HepG2 (cell line): ENCODE measurements at regions not wholly inside any gene's neighbourhood (a gene's known extent, or its start where the extent isn't known, plus 50 kb on each side); places are given as distances from the start of the nearest gene placed in this dataset.

ENCODE experiments used
- CCAR2 ChIP-seq: fragments of 200-400 bp; formaldehyde crosslinking; optimal IDR thresholded peaks from 2 replicates; pipeline ENCODE3; 2018; ENCODE audit warnings: low read depth, mild to moderate bottlenecking, low read length, moderate library complexity
- EHMT2 ChIP-seq: fragments of 200-600 bp; sonication (generic); IDR thresholded peaks from 2 replicates; pipeline ENCODE4 v1.7.0; 2017; ENCODE audit warnings: antibody characterized with exemption, low read depth, low read length, borderline replicate concordance
- ELF4 ChIP-seq: sonication (generic); formaldehyde crosslinking; IDR thresholded peaks from 2 replicates; pipeline ENCODE4 v1.5.0; 2020; ENCODE audit warnings: missing genetic modification reagents, mild to moderate bottlenecking, moderate library complexity, borderline replicate concordance
- EP300 ChIP-seq, 3 experiments: sonication (generic) in 1 of 3; formaldehyde crosslinking in 1 of 3; IDR thresholded peaks; 2 replicates each; pipeline versions ENCODE4 v1.5.1 to v1.6.1; 2011 to 2020; ENCODE audit warnings: low read depth in 2 of 3, low read length in 2 of 3, borderline replicate concordance in 1 of 3, improper control_type of control experiment in 1 of 3, mild to moderate bottlenecking in 1 of 3, missing genetic modification reagents in 1 of 3, moderate library complexity in 1 of 3
- GABPB1 ChIP-seq: IDR thresholded peaks from 2 replicates; pipeline ENCODE4 v1.6.1; 2016; ENCODE audit warnings: mild to moderate bottlenecking, missing genetic modification reagents, moderate library complexity, missing compliant biosample characterization
- GLI4 ChIP-seq: sonication (generic); formaldehyde crosslinking; IDR thresholded peaks from 2 replicates; pipeline ENCODE4 v1.5.1; 2020; ENCODE audit warnings: missing genetic modification reagents, mild to moderate bottlenecking, moderate library complexity, borderline replicate concordance
- HNF1A ChIP-seq, 2 experiments: sonication (generic) in 1 of 2; formaldehyde crosslinking in 1 of 2; IDR thresholded peaks; 2 replicates each; pipeline versions ENCODE4 v1.4.0 to v1.6.1; 2016 to 2020; ENCODE audit warnings: borderline replicate concordance in 1 of 2, low read depth in 1 of 2, mild to moderate bottlenecking in 1 of 2, missing genetic modification reagents in 1 of 2
- HNRNPK ChIP-seq: fragments of 200-400 bp; formaldehyde crosslinking; IDR thresholded peaks from 2 replicates; pipeline ENCODE4 v1.6.1; 2018; ENCODE audit warnings: low read length, low read depth, moderate library complexity, mild to moderate bottlenecking; ENCODE audit not compliant: poor library complexity, severe bottlenecking
- JUN ChIP-seq: sonication (generic); formaldehyde crosslinking; IDR thresholded peaks from 2 replicates; pipeline ENCODE4 v1.4.0; 2020; ENCODE audit warnings: mild to moderate bottlenecking, missing genetic modification reagents
- KAT8 ChIP-seq: IDR thresholded peaks from 2 replicates; pipeline ENCODE4 v1.6.1; 2016; ENCODE audit warnings: missing genetic modification reagents, missing compliant biosample characterization
- KLF16 ChIP-seq, 2 experiments: sonication (generic) in 1 of 2; formaldehyde crosslinking in 1 of 2; IDR thresholded peaks; 2 replicates each; pipeline versions ENCODE4 v1.6.1 to v1.8.0; 2016 to 2023; ENCODE audit warnings: missing genetic modification reagents in 2 of 2, missing compliant biosample characterization in 1 of 2
- NCOA1 ChIP-seq: sonication (generic); formaldehyde crosslinking; IDR thresholded peaks from 2 replicates; pipeline ENCODE4 v1.9.0; 2021; ENCODE audit warnings: missing genetic modification reagents
- PPARG ChIP-seq: conservative IDR thresholded peaks from 2 replicates; pipeline ENCODE4 v1.6.1; 2016; ENCODE audit warnings: missing biosample characterization, missing genetic modification reagents
- SOX5 ChIP-seq: IDR thresholded peaks from 2 replicates; pipeline ENCODE4 v1.6.1; 2016; ENCODE audit warnings: borderline replicate concordance
- SP140L ChIP-seq: sonication (generic); formaldehyde crosslinking; IDR thresholded peaks from 2 replicates; pipeline ENCODE4 v1.4.0; 2020; ENCODE audit warnings: missing genetic modification reagents, borderline replicate concordance
- STAG1 ChIP-seq: sonication (generic); formaldehyde crosslinking; IDR thresholded peaks from 2 replicates; pipeline ENCODE4 v1.4.0; 2020; ENCODE audit warnings: missing genetic modification reagents
- USF2 ChIP-seq, 2 experiments: sonication (generic) in 1 of 2; formaldehyde crosslinking in 1 of 2; IDR thresholded peaks; 2 replicates each; pipeline versions ENCODE4 v1.5.1 to v1.6.1; 2011 to 2020; ENCODE audit warnings: borderline replicate concordance in 1 of 2, low read depth in 1 of 2, low read length in 1 of 2, mild to moderate bottlenecking in 1 of 2, missing genetic modification reagents in 1 of 2, moderate library complexity in 1 of 2
- ZBTB20 ChIP-seq: sonication (generic); formaldehyde crosslinking; IDR thresholded peaks from 2 replicates; pipeline ENCODE4 v1.8.1; 2023; ENCODE audit warnings: missing genetic modification reagents, low read depth, mild to moderate bottlenecking, borderline replicate concordance
- ZBTB21 ChIP-seq: sonication (generic); formaldehyde crosslinking; IDR thresholded peaks from 2 replicates; pipeline ENCODE4 v1.4.0; 2020; ENCODE audit warnings: missing genetic modification reagents
- ZBTB7B ChIP-seq: sonication (generic); formaldehyde crosslinking; IDR thresholded peaks from 2 replicates; pipeline ENCODE4 v1.4.0; 2020; ENCODE audit warnings: missing genetic modification reagents
- ZNF180 ChIP-seq: sonication (generic); formaldehyde crosslinking; IDR thresholded peaks from 2 replicates; pipeline ENCODE4 v1.4.0; 2020; ENCODE audit warnings: low read depth, missing genetic modification reagents, borderline replicate concordance
- ZNF614 ChIP-seq: IDR thresholded peaks from 2 replicates; pipeline ENCODE4 v1.6.1; 2018; ENCODE audit warnings: missing biosample characterization, missing genetic modification reagents, inconsistent platforms, borderline replicate concordance
- ZNF878 ChIP-seq: sonication (generic); formaldehyde crosslinking; IDR thresholded peaks from 2 replicates; pipeline ENCODE4 v1.8.1; 2023; ENCODE audit warnings: mild to moderate bottlenecking, missing genetic modification reagents, moderate library complexity

GRCh38 chr2:42859006-42859552 lies 66.7 kb upstream of the HAAO start (continued):
- TF ChIP-seq HNF1A (IDR thresholded peaks at IDR 0.05; ENCODE audit: low read depth) = no peak
- TF ChIP-seq HNF1A (CRISPR knock-in tag; IDR thresholded peaks at IDR 0.05; ENCODE audit: borderline replicate concordance) = no peak
- TF ChIP-seq KLF16 (CRISPR knock-in tag; IDR thresholded peaks at IDR 0.05) = peak in 1 of 2 experiments; percentile 46; a peak in 1 of 4 replicates
- TF ChIP-seq SP140L (CRISPR knock-in tag) = 0 out of 2 replicates have a peak, but pooled peaks have one; percentile 31
- TF ChIP-seq KAT8 (CRISPR knock-in tag) = peak; percentile 68; the same call in 1 of the 2 replicates
- no peak for TF ChIP-seq ZBTB20 (CRISPR knock-in tag)
- no peak for TF ChIP-seq JUN (CRISPR knock-in tag)
- TF ChIP-seq EP300 (IDR thresholded peaks at IDR 0.05; ENCODE audit: low read depth in 2 of 2, low read length in 2 of 2) = 0 out of 4 replicates have a peak, but pooled peaks of 1 of the 2 experiments have one; percentile 3
- no peak for TF ChIP-seq EP300 (CRISPR knock-in tag; IDR thresholded peaks at IDR 0.05; ENCODE audit: borderline replicate concordance)
- TF ChIP-seq SOX5 (CRISPR knock-in tag) = peak; percentile 32; the same call in 1 of the 2 replicates
- no peak for TF ChIP-seq CCAR2
- TF ChIP-seq ZNF180 (CRISPR knock-in tag) = no peak
- no peak for TF ChIP-seq USF2 (IDR thresholded peaks at IDR 0.05; ENCODE audit: low read depth, low read length)
- no peak for TF ChIP-seq USF2 (CRISPR knock-in tag; IDR thresholded peaks at IDR 0.05; ENCODE audit: borderline replicate concordance)
- no peak for TF ChIP-seq NCOA1 (CRISPR knock-in tag)
- 0 out of 2 replicates have a peak, but pooled peaks have one; percentile 50 for TF ChIP-seq ZNF614 (CRISPR knock-in tag)
- no peak for TF ChIP-seq GABPB1 (CRISPR knock-in tag)
- TF ChIP-seq PPARG (CRISPR knock-in tag) = 0 out of 2 replicates have a peak, but pooled peaks have one; percentile 30
- no peak for TF ChIP-seq HNRNPK
- no peak for TF ChIP-seq ELF4 (CRISPR knock-in tag)
- no peak for TF ChIP-seq ZNF878 (CRISPR knock-in tag)
- TF ChIP-seq GLI4 (CRISPR knock-in tag) = no peak
- TF ChIP-seq ZBTB7B (CRISPR knock-in tag) = 0 out of 2 replicates have a peak, but pooled peaks have one; percentile 39
- TF ChIP-seq STAG1 (CRISPR knock-in tag) = peak; percentile 97
- no peak for TF ChIP-seq EHMT2
- TF ChIP-seq ZBTB21 (CRISPR knock-in tag) = no peak
